Thyroid gland (tissue), 4 donors: ENCODE measurements at regions not wholly inside any gene's neighbourhood (a gene's known extent, or its start where the extent isn't known, plus 50 kb on each side); places are given as distances from the start of the nearest gene placed in this dataset.

Experiments
- DNase-seq, 2 donors: peaks; one replicate each; pipeline ENCODE4 v3.0.0-alpha.2; 2019
- H3K27ac ChIP-seq, 3 donors: fragments of 200-600 bp; sonication (generic); 1 replicate in 2 of 3; 2 replicates in 1 of 3; pipeline ENCODE4 v1.5.1; 2016 to 2019; ENCODE audit warnings: mild to moderate bottlenecking in 1 of 3, moderate library complexity in 1 of 3
- H3K27me3 ChIP-seq: fragments of 200-600 bp; sonication (generic); one replicate; pipeline ENCODE4 v1.5.1; 2019
- H3K36me3 ChIP-seq, 2 donors: fragments of 200-600 bp; sonication (generic); one replicate each; pipeline ENCODE4 v1.5.1; 2016 to 2019
- H3K4me1 ChIP-seq, 2 donors: fragments of 200-600 bp; sonication (generic); one replicate each; pipeline ENCODE4 v1.5.1; 2017 to 2019
- H3K4me3 ChIP-seq, 3 donors: fragments of 200-600 bp; sonication (generic); replicated peaks in 1 of 3; 1 replicate in 2 of 3; 2 replicates in 1 of 3; pipeline ENCODE4 v1.5.1; 2016; ENCODE audit warnings: mild to moderate bottlenecking in 1 of 3
- H3K9me3 ChIP-seq: fragments of 200-600 bp; sonication (generic); one replicate; pipeline ENCODE4 v1.5.1; 2017
- CTCF ChIP-seq, 6 experiments: fragments of 200-600 bp in 3 of 6; fragments of 450-650 bp in 3 of 6; sonication (generic) in 3 of 6; IDR thresholded peaks; one replicate each; pipeline ENCODE4 v1.5.1; 2016 to 2019; ENCODE audit warnings: antibody characterized with exemption in 6 of 6, mild to moderate bottlenecking in 2 of 6, inconsistent platforms in 1 of 6, moderate library complexity in 1 of 6
- POLR2A ChIP-seq, 2 donors: fragments of 450-650 bp; IDR thresholded peaks; one replicate each; pipeline ENCODE4 v1.6.1; 2017; ENCODE audit warnings: antibody characterized with exemption in 2 of 2, mild to moderate bottlenecking in 2 of 2, moderate library complexity in 1 of 2
- WGBS, 2 donors: methylation state at CpG; one replicate each; pipeline ENCODE4 v1.1.5; 2017; 5-methylcytosine and 5-hydroxymethylcytosine counted together
- intact Hi-C: fragments of 100-400 bp; cut with DNase I; formaldehyde crosslinking; loops from one replicate; pipeline ENCODE4 v1.15.1; 2023

- Histone ChIP-seq H3K4me1 (no peaks in the 10 kb centered on the region), H3K9me3 (no peaks in the 10 kb centered on the region), H3K27me3 (no peaks in the 10 kb centered on the region), H3K4me3 (no peak overlapping the region), H3K27ac (no peak overlapping the region), H3K36me3 (no peaks in the 10 kb centered on the region)
- no peak for DNase-seq
- intact Hi-C loops, result no loop called here
- 66 to 71% methylated on average over 3 of the region's 3 CpGs for WGBS, 2 donors
- TF ChIP-seq CTCF (IDR thresholded peaks at IDR 0.05), result no peak
- no peak for TF ChIP-seq POLR2A (IDR thresholded peaks at IDR 0.05)
Observed at GRCh38 chr3:23116081-23116837, 86.9 kb upstream of the UBE2E2 start.

GRCh38 chr3:23117856-23118255, 85.3 kb upstream of the UBE2E2 start:
- no peak overlapping the region for H3K4me3 ChIP-seq
- no peaks in the 10 kb centered on the region for H3K36me3 ChIP-seq
- no peaks in the 10 kb centered on the region for H3K4me1 ChIP-seq
- H3K27ac ChIP-seq, result no peak overlapping the region
- no peaks in the 10 kb centered on the region for H3K27me3 ChIP-seq
- no peak for DNase-seq
- intact Hi-C loops, result no loop called here
- 47 to 96% methylated on average over 1 of the region's 1 CpG for WGBS, 2 donors
- TF ChIP-seq CTCF (IDR thresholded peaks at IDR 0.05) (no peak), POLR2A (IDR thresholded peaks at IDR 0.05) (no peak)
- no peaks in the 10 kb centered on the region for H3K9me3 ChIP-seq

- H3K36me3 ChIP-seq, result no peaks in the 10 kb centered on the region
- no peaks in the 10 kb centered on the region for H3K9me3 ChIP-seq
- intact Hi-C loops, result no loop called here
- WGBS, 2 donors, result 80 to 94% methylated on average over 3 of the region's 3 CpGs
- TF ChIP-seq POLR2A (IDR thresholded peaks at IDR 0.05) (no peak), CTCF (IDR thresholded peaks at IDR 0.05) (no peak)
- H3K4me3 ChIP-seq, result no peak overlapping the region
- no peak overlapping the region for H3K27ac ChIP-seq
- no peak for DNase-seq
- H3K4me1 ChIP-seq, result peaks cover 0 to 8% of the 10 kb centered on the region in 2 donors
- H3K27me3 ChIP-seq, result no peaks in the 10 kb centered on the region
Observed at GRCh38 chr3:23127196-23127595, 75.9 kb upstream of the UBE2E2 start.

- TF ChIP-seq POLR2A (IDR thresholded peaks at IDR 0.05), result no peak
- TF ChIP-seq CTCF (IDR thresholded peaks at IDR 0.05), result no peak
- no peaks in the 10 kb centered on the region for H3K36me3 ChIP-seq
- 58 to 80% methylated on average over 2 of the region's 2 CpGs for WGBS, 2 donors
- H3K4me1 ChIP-seq, result peaks cover 0 to 8% of the 10 kb centered on the region in 2 donors
- H3K27ac ChIP-seq, result no peak overlapping the region
- H3K4me3 ChIP-seq, result no peak overlapping the region
- no peaks in the 10 kb centered on the region for H3K27me3 ChIP-seq
- intact Hi-C loops, result no loop called here
- DNase-seq, result no peak
- no peaks in the 10 kb centered on the region for H3K9me3 ChIP-seq
Observed at GRCh38 chr3:23128655-23129054, 74.5 kb upstream of the UBE2E2 start.

- Histone ChIP-seq H3K9me3 (no peaks in the 10 kb centered on the region), H3K4me1 (peaks cover 0 to 8% of the 10 kb centered on the region in 2 donors), H3K36me3 (no peaks in the 10 kb centered on the region), H3K27ac (no peak overlapping the region), H3K27me3 (no peaks in the 10 kb centered on the region), H3K4me3 (no peak overlapping the region)
- 62 to 75% methylated on average over 4 of the region's 4 CpGs for WGBS, 2 donors
- intact Hi-C loops, result no loop called here
- TF ChIP-seq CTCF (IDR thresholded peaks at IDR 0.05) (no peak), POLR2A (IDR thresholded peaks at IDR 0.05) (no peak)
- DNase-seq, result no peak
Observed at GRCh38 chr3:23129117-23129516, 74.0 kb upstream of the UBE2E2 start.
